ENCODE measurements at regions not wholly inside any gene's neighbourhood (a gene's known extent, or its start where the extent isn't known, plus 50 kb on each side); places are given as distances from the start of the nearest gene placed in this dataset.

GRCh38 chr12:69096669-69097335, 142.6 kb upstream of the CPSF6 start:
- DNase-seq (ENCODE audit: low read depth in 2 of 2), result no peak

DNA sequence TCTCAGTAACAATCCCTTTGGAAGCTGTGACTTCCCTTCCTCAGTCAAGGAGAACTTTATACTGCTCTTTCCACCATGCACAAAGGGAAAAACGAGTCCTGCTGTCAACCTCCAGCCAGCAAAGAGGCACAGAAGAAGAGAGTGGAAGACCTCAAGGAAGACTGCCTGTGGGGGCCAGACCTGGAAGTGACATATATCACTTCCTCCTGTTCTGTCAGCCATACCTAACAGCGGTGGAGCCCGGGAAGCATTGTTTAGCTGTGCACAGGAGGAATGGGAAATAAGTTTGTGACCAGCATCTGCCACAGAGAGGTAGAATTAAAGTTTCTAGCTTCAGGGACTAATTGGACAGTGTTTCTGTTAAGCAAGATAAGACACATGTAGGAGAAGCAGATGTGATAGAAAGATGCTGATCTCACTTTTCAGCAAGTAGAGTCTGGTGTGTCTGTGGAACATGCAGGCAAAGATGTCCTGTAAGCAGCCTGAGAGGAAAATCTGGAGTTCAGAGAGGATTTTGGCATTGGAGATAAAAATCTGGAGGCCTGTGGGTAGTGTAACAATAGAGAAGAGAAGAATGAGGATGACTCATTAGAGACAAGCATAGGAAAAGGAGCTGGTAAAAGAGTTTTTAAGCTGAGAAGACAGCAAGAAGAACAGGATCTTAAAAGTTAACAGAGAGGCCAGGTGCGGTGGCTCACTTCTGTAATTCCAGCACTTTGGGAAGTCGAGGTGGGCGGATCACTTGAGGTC, 141.6 kb upstream of the CPSF6 start:
- DNase-seq (ENCODE audit: low read depth in 2 of 2), result no peak

- no peak for DNase-seq (ENCODE audit: low read depth in 2 of 2)
Measured at GRCh38 chr12:69099201-69099837, 140.1 kb upstream of the CPSF6 start.

DNA sequence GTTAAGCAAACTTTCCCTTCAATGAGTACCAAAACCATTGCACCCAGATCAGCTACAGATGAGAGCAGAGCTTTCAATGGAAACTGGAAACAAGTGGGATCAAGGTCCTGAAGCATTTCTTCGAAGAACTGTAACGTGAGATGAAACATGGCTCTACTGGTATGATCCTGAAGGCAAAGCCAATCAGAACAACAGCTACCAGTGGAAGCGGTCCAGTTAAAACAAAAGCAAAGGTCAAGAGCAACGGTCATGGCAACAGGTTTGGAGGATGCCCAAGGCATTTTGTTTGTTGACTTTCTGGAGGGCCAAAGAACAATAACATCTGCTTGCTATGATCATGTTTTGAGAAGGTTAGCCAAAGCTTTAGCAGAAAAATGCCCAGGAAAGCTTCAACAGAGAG, 137.9 kb upstream of the CPSF6 start:
- no peak for DNase-seq (ENCODE audit: low read depth in 2 of 2)

DNA sequence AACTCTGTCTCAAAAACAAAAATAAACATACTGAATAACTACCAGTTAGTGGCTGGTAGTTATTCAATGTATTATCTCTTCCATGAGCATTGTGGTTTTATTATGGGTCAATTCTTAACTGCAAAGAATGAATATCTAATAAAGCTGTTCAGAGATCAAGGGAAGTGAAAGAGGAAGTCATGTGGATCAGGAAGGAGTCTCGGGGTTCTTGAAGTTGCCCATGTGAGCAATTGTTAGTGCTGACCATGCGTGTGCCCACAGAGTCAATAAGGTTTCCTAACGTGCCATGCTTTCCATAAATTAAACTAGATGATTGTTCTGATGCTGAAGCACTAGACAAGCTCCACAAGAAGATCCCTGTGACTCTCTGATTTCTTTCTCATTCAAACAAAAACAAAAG, 136.5 kb upstream of the CPSF6 start:
- DNase-seq (ENCODE audit: low read depth in 2 of 2), result no peak

DNA sequence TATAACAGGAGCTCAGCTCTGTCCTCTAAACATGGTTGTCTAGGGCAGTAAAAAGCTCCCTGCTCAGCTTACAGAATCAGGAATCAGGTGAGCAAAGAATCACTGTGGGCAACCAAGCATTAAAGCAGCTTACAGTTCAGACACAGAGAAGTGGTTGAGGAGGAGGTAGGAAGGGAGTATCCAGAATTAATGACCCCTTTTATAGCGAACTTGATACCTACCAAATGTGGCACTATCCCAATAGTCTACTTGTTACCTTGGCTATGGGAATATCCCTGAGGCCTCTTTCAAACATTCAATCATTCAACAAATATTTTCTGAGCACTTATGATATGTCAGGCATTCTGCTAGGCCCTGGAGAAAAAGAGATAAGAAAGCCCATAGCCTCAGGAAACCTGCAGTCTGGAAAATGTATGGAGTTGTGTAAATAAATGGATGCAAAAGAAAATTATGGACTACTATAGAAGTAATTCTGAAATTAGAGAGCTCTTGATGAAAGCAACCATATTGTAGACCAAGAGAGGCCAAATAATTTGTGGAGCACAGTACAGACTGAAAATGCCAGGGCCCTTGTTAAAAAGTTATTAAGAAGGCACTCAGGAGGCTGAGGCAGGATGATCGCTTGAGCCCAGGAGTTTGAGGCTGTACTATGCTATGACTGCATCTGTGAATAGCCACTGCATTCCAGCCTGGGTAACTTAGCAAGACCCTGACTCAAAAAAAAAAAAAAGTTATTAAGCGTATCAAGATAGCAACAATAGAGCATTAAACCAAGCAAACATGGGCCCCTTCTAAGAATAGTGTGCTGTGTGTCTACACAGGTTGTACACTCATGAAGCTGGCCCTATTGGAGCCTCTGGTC, 134.0 kb upstream of the CPSF6 start:
- DNase-seq (ENCODE audit: low read depth in 2 of 2), result no peak

DNA sequence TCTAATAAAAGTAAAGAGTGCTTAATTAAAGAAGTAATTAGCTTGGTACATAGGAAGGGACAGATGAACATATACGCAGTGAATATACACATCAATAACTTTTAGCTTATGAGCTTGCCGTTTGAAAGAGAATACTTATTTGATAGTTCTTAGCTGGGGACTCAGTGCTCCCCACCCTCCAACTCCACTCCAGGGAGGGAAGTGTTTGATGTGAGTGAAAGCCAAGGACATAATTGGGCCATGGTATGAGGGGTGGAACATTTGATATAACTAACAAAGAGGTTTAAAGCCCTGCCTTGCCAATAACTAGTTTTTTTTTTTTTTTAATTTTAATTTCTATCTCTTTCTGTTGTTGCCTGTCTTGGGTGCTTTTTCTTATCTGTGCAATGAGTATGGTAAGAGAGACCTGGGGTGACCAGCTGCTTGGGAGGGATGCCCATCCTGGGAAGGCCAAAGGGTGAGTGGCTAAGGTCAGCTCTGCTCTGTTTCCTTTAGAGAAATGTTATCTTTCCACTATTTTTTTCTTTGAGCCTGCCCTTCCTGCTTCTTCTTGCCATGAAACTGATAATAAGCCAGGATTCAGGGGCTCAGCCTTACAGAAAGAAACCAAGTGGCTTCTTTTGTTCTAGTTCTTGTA, 132.8 kb upstream of the CPSF6 start:
- DNase-seq (ENCODE audit: low read depth in 2 of 2), result no peak

DNA sequence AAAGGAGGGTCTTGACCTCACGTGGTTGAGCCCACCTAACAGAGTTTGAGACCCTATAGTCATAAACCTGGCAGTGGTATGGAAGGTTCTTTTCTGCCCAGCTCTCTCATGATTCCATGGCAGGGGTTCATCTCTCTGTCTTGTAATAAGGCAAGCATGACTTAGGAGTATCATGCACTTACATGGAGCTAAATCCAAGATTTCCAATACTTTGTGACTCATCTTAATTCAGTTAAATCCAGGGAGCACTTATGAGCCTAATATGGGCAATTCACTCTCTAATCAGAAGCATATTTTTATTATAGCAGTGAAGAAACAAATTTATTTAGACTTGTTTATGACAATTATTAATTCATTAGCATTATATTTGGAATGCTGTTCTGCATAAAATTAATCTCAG, 131.8 kb upstream of the CPSF6 start:
- DNase-seq (ENCODE audit: low read depth in 2 of 2), result no peak

DNA sequence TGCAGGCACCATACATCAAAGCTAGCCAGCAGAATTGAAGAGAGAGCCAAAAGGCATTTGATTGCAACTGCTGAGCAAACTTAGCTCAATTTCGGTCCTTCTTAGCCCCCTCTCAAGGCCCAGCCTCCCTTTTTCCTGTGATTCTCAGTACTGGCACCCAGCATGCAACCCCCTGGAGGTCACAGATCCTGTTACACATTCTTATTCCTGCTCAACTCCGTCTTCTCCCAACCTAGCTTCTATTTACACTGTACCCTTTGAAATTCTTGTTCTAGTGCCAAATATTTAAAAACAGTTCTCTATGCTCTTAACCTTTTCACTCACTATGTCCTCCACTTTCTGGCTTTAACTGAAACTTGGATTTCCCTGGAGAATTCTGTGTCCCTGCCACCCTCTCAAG, 131.3 kb upstream of the CPSF6 start:
- no peak for DNase-seq (ENCODE audit: low read depth in 2 of 2)

DNA sequence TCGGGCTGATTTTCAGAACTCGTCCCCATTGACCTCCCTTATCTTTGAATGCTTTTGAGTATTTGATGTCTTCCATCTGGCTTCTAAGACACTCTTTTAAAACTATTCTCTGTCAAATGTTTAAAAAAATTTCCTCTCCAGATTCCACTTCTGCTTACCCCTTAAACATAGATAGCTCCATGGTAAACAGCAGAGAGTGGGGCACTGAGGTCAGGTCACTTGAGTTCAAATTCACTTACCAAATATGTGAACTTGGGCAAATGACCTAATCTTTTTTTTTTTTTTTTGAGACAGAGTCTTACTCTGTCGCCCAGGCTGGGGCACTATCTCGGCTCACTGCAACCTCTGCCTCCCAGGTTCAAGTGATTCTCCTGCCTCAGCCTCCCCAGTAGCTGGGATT, 126.8 kb upstream of the CPSF6 start:
- DNase-seq (ENCODE audit: low read depth in 2 of 2), result no peak

GRCh38 chr12:69115099-69115498, 124.3 kb upstream of the CPSF6 start:
- DNase-seq (ENCODE audit: low read depth in 2 of 2), result no peak

GRCh38 chr12:69115951-69116350, 123.4 kb upstream of the CPSF6 start:
- DNase-seq (ENCODE audit: low read depth in 2 of 2), result no peak

GRCh38 chr12:69117566-69118266, 121.7 kb upstream of the CPSF6 start:
- DNase-seq (ENCODE audit: low read depth in 2 of 2), result no peak

DNA sequence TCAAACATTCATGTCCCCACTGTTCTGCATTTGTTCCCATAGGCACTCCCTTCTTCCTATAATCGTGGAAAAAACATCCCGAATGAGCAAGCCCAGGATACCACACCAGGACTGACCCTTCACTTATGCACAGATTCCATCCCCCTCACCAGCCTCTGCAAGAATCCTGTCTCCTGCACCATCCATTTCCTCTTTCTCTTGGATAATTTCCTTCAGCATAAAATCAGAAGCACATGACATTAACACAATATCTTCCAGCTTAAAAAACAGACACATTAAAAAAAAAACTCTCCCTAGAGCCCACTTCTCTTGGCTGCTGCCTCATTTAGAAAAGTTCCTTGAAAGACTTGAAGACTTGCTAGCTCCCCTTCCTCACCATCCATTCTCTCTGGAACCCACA, 120.9 kb upstream of the CPSF6 start:
- no peak for DNase-seq (ENCODE audit: low read depth in 2 of 2)

DNA sequence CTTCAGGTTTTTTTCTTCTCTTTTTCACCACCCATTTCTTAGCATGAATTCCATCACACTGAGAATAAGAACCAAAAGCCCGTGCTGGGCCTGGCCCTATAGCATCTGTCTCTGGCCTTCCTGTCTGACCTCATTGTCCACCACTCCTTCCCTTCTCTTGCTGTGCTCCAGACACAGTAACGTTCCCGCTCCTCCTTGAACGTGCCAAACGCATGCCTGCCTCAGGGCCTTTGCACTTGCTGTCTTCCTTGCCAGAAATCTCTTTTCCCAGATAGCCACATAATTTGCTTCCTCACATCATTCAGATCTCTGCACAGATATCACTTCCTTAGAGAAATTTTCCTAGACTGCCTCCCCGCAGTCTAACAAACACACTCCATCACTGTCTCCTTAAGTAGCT, 119.6 kb upstream of the CPSF6 start:
- no peak for DNase-seq (ENCODE audit: low read depth in 2 of 2)

DNA sequence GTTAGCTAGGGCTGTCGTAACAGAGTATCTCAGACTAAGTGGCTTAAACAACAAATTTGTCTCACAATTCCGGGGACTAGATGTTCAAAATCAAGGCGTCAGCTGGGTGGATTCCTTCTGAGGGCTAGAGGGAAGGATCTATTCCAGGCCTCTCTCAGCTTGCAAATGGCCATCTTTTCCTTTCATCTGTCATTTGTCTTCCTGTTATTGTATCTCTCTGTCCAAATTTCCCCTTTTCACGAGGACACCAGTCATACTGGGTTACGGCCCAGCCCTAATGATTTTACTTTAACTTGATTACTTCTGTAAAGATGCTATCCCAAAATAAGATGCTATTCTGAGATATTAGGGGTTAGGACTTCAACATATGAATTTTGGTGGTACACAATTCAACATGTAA, 119.0 kb upstream of the CPSF6 start:
- no peak for DNase-seq (ENCODE audit: low read depth in 2 of 2)

DNA sequence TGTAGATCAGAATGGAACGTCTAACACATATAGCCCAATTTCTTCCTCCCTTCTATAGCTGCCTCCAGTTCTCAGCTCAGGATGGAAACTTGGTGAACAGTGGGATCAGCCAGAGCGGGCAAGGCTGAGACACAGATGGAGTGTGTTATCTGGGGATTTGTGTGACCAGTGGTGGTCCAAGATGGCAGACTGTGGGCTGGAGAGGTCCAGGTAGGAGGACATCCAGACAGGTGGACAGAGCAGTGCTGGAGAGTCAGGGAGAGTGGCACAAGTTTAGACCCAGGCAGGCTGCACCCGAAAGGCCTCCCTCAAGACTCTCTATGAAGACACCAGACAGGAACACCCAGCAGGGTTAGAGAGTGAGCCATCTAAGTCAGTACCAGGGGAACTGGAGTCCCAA, 116.1 kb upstream of the CPSF6 start:
- DNase-seq (ENCODE audit: low read depth in 2 of 2), result no peak

- no peak for DNase-seq (ENCODE audit: low read depth in 2 of 2)
Measured at GRCh38 chr12:69123919-69124638, 115.3 kb upstream of the CPSF6 start.

GRCh38 chr12:69129017-69129416, 110.4 kb upstream of the CPSF6 start:
- no peak for DNase-seq (ENCODE audit: low read depth in 2 of 2)

DNA sequence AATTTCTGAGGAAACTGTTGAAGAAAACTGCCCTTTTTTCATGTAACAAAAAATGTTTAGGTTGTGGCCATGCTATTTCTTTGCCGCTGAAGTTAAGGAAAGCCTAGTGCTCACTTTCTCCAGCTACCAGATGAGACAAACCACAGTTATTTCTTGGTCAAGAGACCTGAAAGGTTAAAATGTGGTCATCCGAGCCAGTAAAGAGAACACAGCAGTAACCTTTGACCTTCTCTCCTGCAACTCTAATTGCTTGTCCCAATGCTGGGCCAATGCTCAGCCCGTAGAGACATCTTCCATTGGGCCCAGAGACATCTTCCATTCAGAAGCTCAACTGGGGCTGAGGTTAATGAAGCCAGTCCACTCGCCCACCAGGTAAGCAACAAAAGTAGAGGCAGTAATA, 109.8 kb upstream of the CPSF6 start:
- no peak for DNase-seq (ENCODE audit: low read depth in 2 of 2)
